ENCODE measurements at regions not wholly inside any gene's neighbourhood (a gene's known extent, or its start where the extent isn't known, plus 50 kb on each side); places are given as distances from the start of the nearest gene placed in this dataset.

GRCh38 chr4:185936650-185937376 lies 124.8 kb upstream of the SORBS2 start:
- Histone ChIP-seq H3K9me2 (ENCODE audit: insufficient read depth, low read length) (no peaks in the 10 kb centered on the region), H3K4me2 (ENCODE audit: low read length) (peak overlapping the region; percentile 13), H3K9me3 (ENCODE audit: low read length) (no peaks in the 10 kb centered on the region), H2AFZ (ENCODE audit: low read depth, low read length) (no peak overlapping the region), H3K9ac (ENCODE audit: low read length) (peak overlapping the region; percentile 19), H3K27me3 (ENCODE audit: insufficient read depth, low read depth, low read length) (no peaks in the 10 kb centered on the region), H3F3A (ENCODE audit: insufficient read depth, low read length, poor library complexity, severe bottlenecking) (no peaks in the 10 kb centered on the region), H4K20me1 (ENCODE audit: insufficient read depth) (no peaks in the 10 kb centered on the region), H3K79me2 (replicated peaks; ENCODE audit: insufficient read depth, low read length) (no peaks in the 10 kb centered on the region), H3K27ac (ENCODE audit: low read length) (peak overlapping the region; percentile 50), H3K36me3 (ENCODE audit: insufficient read depth, low read length) (no peaks in the 10 kb centered on the region), H3K4me3 (ENCODE audit: low read length) (peak overlapping the region; percentile 36)
- peak; percentile 87 for TF ChIP-seq POLR2AphosphoS5 (IDR thresholded peaks at IDR 0.05)
- TF ChIP-seq TAF1 (IDR thresholded peaks at IDR 0.05; ENCODE audit: low read depth) = no peak
- no peak for TF ChIP-seq RAD21 (conservative IDR thresholded peaks at IDR 0.05)
- peak; percentile 58 for TF ChIP-seq MXI1 (conservative IDR thresholded peaks at IDR 0.05; ENCODE audit: poor library complexity, severe bottlenecking)
- TF ChIP-seq EP300 (conservative IDR thresholded peaks at IDR 0.05; ENCODE audit: poor library complexity, severe bottlenecking) = peak; percentile 98
- no peak for TF ChIP-seq CTCF (IDR thresholded peaks at IDR 0.05; ENCODE audit: poor library complexity, severe bottlenecking)
- TF ChIP-seq EZH2 (IDR thresholded peaks at IDR 0.05; ENCODE audit: borderline replicate concordance, insufficient read depth, low read length, poor library complexity, severe bottlenecking) = no peak
- TF ChIP-seq REST (IDR thresholded peaks at IDR 0.05; ENCODE audit: borderline replicate concordance) = peak; percentile 85
- no peak for TF ChIP-seq SMC3 (conservative IDR thresholded peaks at IDR 0.05; ENCODE audit: poor library complexity)

- Histone ChIP-seq H3F3A (ENCODE audit: insufficient read depth, low read length, poor library complexity, severe bottlenecking) (no peaks in the 10 kb centered on the region), H3K9me3 (ENCODE audit: low read length) (no peaks in the 10 kb centered on the region), H3K27ac (ENCODE audit: low read length) (no peak overlapping the region), H3K9ac (ENCODE audit: low read length) (no peak overlapping the region), H4K20me1 (ENCODE audit: insufficient read depth) (no peaks in the 10 kb centered on the region), H3K27me3 (ENCODE audit: insufficient read depth, low read depth, low read length) (no peaks in the 10 kb centered on the region), H2AFZ (ENCODE audit: low read depth, low read length) (no peak overlapping the region), H3K79me2 (replicated peaks; ENCODE audit: insufficient read depth, low read length) (no peaks in the 10 kb centered on the region), H3K36me3 (ENCODE audit: insufficient read depth, low read length) (no peaks in the 10 kb centered on the region), H3K4me2 (ENCODE audit: low read length) (no peak overlapping the region), H3K4me3 (ENCODE audit: low read length) (no peak overlapping the region), H3K9me2 (ENCODE audit: insufficient read depth, low read length) (no peaks in the 10 kb centered on the region)
- no peak for TF ChIP-seq RAD21 (conservative IDR thresholded peaks at IDR 0.05)
- no peak for TF ChIP-seq MXI1 (conservative IDR thresholded peaks at IDR 0.05; ENCODE audit: poor library complexity, severe bottlenecking)
- no peak for TF ChIP-seq SMC3 (conservative IDR thresholded peaks at IDR 0.05; ENCODE audit: poor library complexity)
- TF ChIP-seq POLR2AphosphoS5 (IDR thresholded peaks at IDR 0.05) = no peak
- no peak for TF ChIP-seq EP300 (conservative IDR thresholded peaks at IDR 0.05; ENCODE audit: poor library complexity, severe bottlenecking)
- no peak for TF ChIP-seq REST (IDR thresholded peaks at IDR 0.05; ENCODE audit: borderline replicate concordance)
- TF ChIP-seq CTCF (IDR thresholded peaks at IDR 0.05; ENCODE audit: poor library complexity, severe bottlenecking) = no peak
- TF ChIP-seq TAF1 (IDR thresholded peaks at IDR 0.05; ENCODE audit: low read depth) = no peak
- TF ChIP-seq EZH2 (IDR thresholded peaks at IDR 0.05; ENCODE audit: borderline replicate concordance, insufficient read depth, low read length, poor library complexity, severe bottlenecking) = no peak
These were observed 126.7 kb upstream of the SORBS2 start for GRCh38 chr4:185938654-185939053.
